ENCODE measurements at regions not wholly inside any gene's neighbourhood (a gene's known extent, or its start where the extent isn't known, plus 50 kb on each side); places are given as distances from the start of the nearest gene placed in this dataset.

GRCh38 chr5:104062621-104063377 is 500.2 kb upstream of the NUDT12 start (continued):
- TF ChIP-seq ZBTB33 (IDR thresholded peaks at IDR 0.05; ENCODE audit: borderline replicate concordance, low read depth) = no peak
- no peak for TF ChIP-seq JUND (IDR thresholded peaks at IDR 0.05)
- TF ChIP-seq USF2 (IDR thresholded peaks at IDR 0.05; ENCODE audit: borderline replicate concordance, low read depth, low read length) = no peak
- no peak for TF ChIP-seq YY1 (IDR thresholded peaks at IDR 0.05; ENCODE audit: low read depth)
- TF ChIP-seq CHD2 (IDR thresholded peaks at IDR 0.05; ENCODE audit: low read length, partially characterized antibody) = no peak

- H3K27me3 ChIP-seq (ENCODE audit: insufficient read depth) = no peaks in the 10 kb centered on the region
- H2AFZ ChIP-seq (ENCODE audit: low read depth) = no peak overlapping the region
- no peaks in the 10 kb centered on the region for H3K79me2 ChIP-seq (ENCODE audit: insufficient read depth)
- H3K9me2 ChIP-seq = no peaks in the 10 kb centered on the region
- CTCF ChIA-PET = no interaction called here
- H3K27ac ChIP-seq (ENCODE audit: low read depth in 2 of 2, low read length in 1 of 2) = no peak overlapping the region
- H3K4me1 ChIP-seq (ENCODE audit: control insufficient read depth in 1 of 2, insufficient read depth in 2 of 2, low read depth in 1 of 2, low read length in 1 of 2) = no peaks in the 10 kb centered on the region
- 76% methylated on average over 3 of the region's 3 CpGs for WGBS (ENCODE audit: low lambda C conversion rate)
- no peak for DNase-seq
- TF ChIP-seq FOXM1 (IDR thresholded peaks at IDR 0.05; ENCODE audit: low read depth) (no peak), ELF1 (IDR thresholded peaks at IDR 0.05) (no peak), NFIC (IDR thresholded peaks at IDR 0.05; ENCODE audit: borderline replicate concordance) (no peak), MEF2A (IDR thresholded peaks at IDR 0.05; ENCODE audit: borderline replicate concordance, low read depth) (no peak), REST (IDR thresholded peaks at IDR 0.05; ENCODE audit: low read depth, low read length) (no peak), TCF12 (IDR thresholded peaks at IDR 0.05) (no peak), POLR2AphosphoS5 (IDR thresholded peaks at IDR 0.05; ENCODE audit: low read depth, low read length) (no peak), CHD2 (IDR thresholded peaks at IDR 0.05; ENCODE audit: low read length, partially characterized antibody) (no peak), GABPA (IDR thresholded peaks at IDR 0.05; ENCODE audit: low read depth) (no peak), EP300 (IDR thresholded peaks at IDR 0.05; ENCODE audit: borderline replicate concordance in 1 of 2, low read depth in 1 of 2, low read length in 1 of 2) (no peak), NRF1 (IDR thresholded peaks at IDR 0.05; ENCODE audit: low read depth, low read length) (no peak), PBX3 (IDR thresholded peaks at IDR 0.05) (no peak), EZH2phosphoT487 (IDR thresholded peaks at IDR 0.05; ENCODE audit: borderline replicate concordance, low read depth) (no peak), YY1 (IDR thresholded peaks at IDR 0.05; ENCODE audit: low read depth) (no peak), RAD21 (IDR thresholded peaks at IDR 0.05; ENCODE audit: low read length) (no peak), USF2 (IDR thresholded peaks at IDR 0.05; ENCODE audit: borderline replicate concordance, low read depth, low read length) (no peak), SMC3 (IDR thresholded peaks at IDR 0.05; ENCODE audit: low read depth, low read length) (no peak)
- H3K9ac ChIP-seq = no peak overlapping the region
- no peaks in the 10 kb centered on the region for H3K9me3 ChIP-seq
- no peaks in the 10 kb centered on the region for H3K36me3 ChIP-seq (replicated peaks in 1 of 2; ENCODE audit: control insufficient read depth in 1 of 2, insufficient read depth in 2 of 2, low read length in 1 of 2)
- POLR2A ChIA-PET = no interaction called here
- no peak overlapping the region for H3K4me3 ChIP-seq (ENCODE audit: low read depth in 2 of 2, low read length in 1 of 2)
- no peaks in the 10 kb centered on the region for H4K20me1 ChIP-seq (ENCODE audit: insufficient read depth)
- H3F3A ChIP-seq (replicated peaks; ENCODE audit: insufficient read depth) = no peaks in the 10 kb centered on the region
- no peak overlapping the region for H3K4me2 ChIP-seq
Measured at GRCh38 chr5:104061707-104062106, 499.1 kb upstream of the NUDT12 start.
